GM12878 (cell line): ENCODE measurements at regions not wholly inside any gene's neighbourhood (a gene's known extent, or its start where the extent isn't known, plus 50 kb on each side); places are given as distances from the start of the nearest gene placed in this dataset.

Experiments used
- ATAC-seq: fragments of 200-7000 bp; cut with Tn5 transposase; 3 replicates; pipeline ENCODE4 v1.9.1; 2020; ENCODE audit warnings: mild to moderate bottlenecking, moderate library complexity
- BruUV-seq: library from RNA; stranded (reverse); fragments of 400-500 nt; replicated peaks from 2 replicates; lab custom pipeline; 2021; lab: Mats Ljungman, UMichigan
- CTCF ChIA-PET: fragments of 300-600 bp; sonication (Branson Sonifier 250); formaldehyde crosslinking; extraction: SDS; loops from one replicate; lab custom pipeline; 2021; ENCODE audit warnings: inconsistent platforms; lab: Yijun Ruan, JAX
- POLR2A ChIA-PET: fragments of 350-600 bp; formaldehyde crosslinking; extraction: SDS; loops from one replicate; lab custom pipeline; 2021; ENCODE audit warnings: inconsistent platforms; lab: Charles Lee
- RAD21 ChIA-PET: fragments of 300-600 bp; sonication (Branson Sonifier 250); formaldehyde crosslinking; loops from one replicate; lab custom pipeline; 2023; ENCODE audit warnings: antibody characterized with exemption; ENCODE audit not compliant: unreplicated experiment; lab: Charles Lee
- SMC1A ChIA-PET: fragments of 300-600 bp; sonication (Branson Sonifier 250); formaldehyde crosslinking; loops from one replicate; lab custom pipeline; 2023; ENCODE audit not compliant: unreplicated experiment, uncharacterized antibody; lab: Charles Lee
- DNase-seq: peaks from one replicate; pipeline ENCODE4 v3.0.0-alpha.2; 2011; ENCODE audit warnings: low read depth, low spot score
- FAIRE-seq: peaks from 3 replicates; lab custom pipeline; 2011; peaks lifted over from hg19 to GRCh38; lab: Jason Lieb, UNC
- H2AFZ ChIP-seq: 2 replicates; pipeline ENCODE4 v1.6.0; 2011; ENCODE audit warnings: low read depth, low read length, control low read depth; ENCODE audit not compliant: control insufficient read depth
- H3K27ac ChIP-seq: 2 replicates; pipeline ENCODE4 v1.5.1; 2011; ENCODE audit warnings: control low read depth; ENCODE audit not compliant: control insufficient read depth, insufficient read depth
- H3K27me3 ChIP-seq, 2 experiments: replicated peaks in 1 of 2; 2 replicates each; pipeline versions ENCODE4 v1.6.0 to v1.6.1; 2011; ENCODE audit warnings: low read length in 1 of 2; ENCODE audit not compliant: control insufficient read depth in 2 of 2, insufficient read depth in 2 of 2
- H3K36me3 ChIP-seq, 2 experiments: 2 replicates each; pipeline ENCODE4 v1.5.1; 2011; ENCODE audit warnings: low read length in 1 of 2; ENCODE audit not compliant: control insufficient read depth in 2 of 2, insufficient read depth in 2 of 2
- H3K4me1 ChIP-seq: 2 replicates; pipeline ENCODE4 v1.6.1; 2011; ENCODE audit warnings: mild to moderate bottlenecking, low read length, moderate library complexity, mixed read lengths; ENCODE audit not compliant: control insufficient read depth, insufficient read depth
- H3K4me2 ChIP-seq: 2 replicates; pipeline ENCODE4 v1.6.0; 2011; ENCODE audit warnings: control low read depth; ENCODE audit not compliant: control insufficient read depth, insufficient read depth
- H3K4me3 ChIP-seq: fragments of 200-600 bp; sonication (generic); 2 replicates; pipeline ENCODE4 v1.5.1; 2016
- H3K79me2 ChIP-seq: 2 replicates; pipeline ENCODE4 v1.6.0; 2011; ENCODE audit warnings: low read length; ENCODE audit not compliant: control insufficient read depth, insufficient read depth
- H3K9ac ChIP-seq: 2 replicates; pipeline ENCODE4 v1.8.0; 2011; ENCODE audit warnings: low read length, control low read depth, mixed read lengths; ENCODE audit not compliant: control insufficient read depth, insufficient read depth
- H3K9me3 ChIP-seq: replicated peaks from 3 replicates; pipeline ENCODE4 v1.5.1; 2011; ENCODE audit warnings: mild to moderate bottlenecking, low read length; ENCODE audit not compliant: control insufficient read depth, insufficient read depth
- H4K20me1 ChIP-seq: 2 replicates; pipeline ENCODE4 v1.6.0; 2011; ENCODE audit not compliant: control insufficient read depth, insufficient read depth
- BCL3 ChIP-seq: IDR thresholded peaks from 2 replicates; pipeline ENCODE4 v1.6.1; 2011; ENCODE audit warnings: borderline replicate concordance, low read depth, mild to moderate bottlenecking, moderate library complexity, low read length; ENCODE audit not compliant: insufficient read depth, poor library complexity, severe bottlenecking
- CBX5 ChIP-seq: sonication (generic); IDR thresholded peaks from 2 replicates; pipeline ENCODE4 v1.6.1; 2016; ENCODE audit warnings: low read depth, moderate library complexity, mild to moderate bottlenecking, inconsistent platforms
- IRF3 ChIP-seq: fragments of 450-650 bp; IDR thresholded peaks from 2 replicates; pipeline ENCODE4 v1.6.1; 2014; ENCODE audit warnings: mild to moderate bottlenecking
- JUNB ChIP-seq: IDR thresholded peaks from 2 replicates; pipeline ENCODE4 v1.6.1; 2016; ENCODE audit warnings: antibody characterized with exemption, mild to moderate bottlenecking
- NFIC ChIP-seq: IDR thresholded peaks from 2 replicates; pipeline ENCODE4 v1.6.1; 2012; ENCODE audit warnings: low read depth, mild to moderate bottlenecking, inconsistent platforms, low read length, moderate library complexity
- PAX5 ChIP-seq: IDR thresholded peaks from 2 replicates; pipeline ENCODE4 v1.6.1; 2011; ENCODE audit warnings: low read depth, low read length, borderline replicate concordance
- POLR2A ChIP-seq: IDR thresholded peaks from 2 replicates; pipeline ENCODE4 v1.6.1; 2011; ENCODE audit warnings: low read depth, mild to moderate bottlenecking, low read length
- SMAD5 ChIP-seq: IDR thresholded peaks from 2 replicates; pipeline ENCODE4 v1.6.1; 2016; ENCODE audit warnings: antibody characterized with exemption, low read depth
- SPI1 ChIP-seq: IDR thresholded peaks from 2 replicates; pipeline ENCODE4 v1.6.1; 2011; ENCODE audit warnings: low read depth, mild to moderate bottlenecking, low read length, moderate library complexity, borderline replicate concordance; ENCODE audit not compliant: insufficient read depth
- SRF ChIP-seq, 2 experiments: IDR thresholded peaks; 2 replicates each; pipeline ENCODE4 v1.6.1; 2011; ENCODE audit warnings: low read depth in 2 of 2, low read length in 2 of 2, mild to moderate bottlenecking in 1 of 2, moderate library complexity in 1 of 2
- SUPT20H ChIP-seq: IDR thresholded peaks from 2 replicates; pipeline ENCODE4 v1.6.1; 2011; ENCODE audit warnings: low read depth, mild to moderate bottlenecking, low read length, moderate library complexity, borderline replicate concordance; ENCODE audit not compliant: control insufficient read depth
- SUZ12 ChIP-seq: fragments of 200-600 bp; sonication (generic); IDR thresholded peaks from one replicate; pipeline ENCODE4 v1.6.1; 2018; ENCODE audit warnings: antibody characterized with exemption, mild to moderate bottlenecking; ENCODE audit not compliant: unreplicated experiment
- WGBS: methylation state at CpG from one replicate; pipeline ENCODE4 v1.1.6; 2016; ENCODE audit warnings: low lambda C conversion rate; ENCODE audit not compliant: insufficient replicate concordance, insufficient coverage; ENCODE audit errors: missing lambda C conversion rate; 5-methylcytosine and 5-hydroxymethylcytosine counted together
- in situ Hi-C: fragments of 300-500 bp; cut with MboI; formaldehyde crosslinking; loops from 9 replicates; pipeline ENCODE4 v1.14.3; 2018; ENCODE audit warnings: mixed read lengths
- intact Hi-C: fragments of 100-400 bp; cut with micrococcal nuclease; formaldehyde crosslinking; loops from one replicate; pipeline ENCODE4 v1.14.2; 2022; ENCODE audit not compliant: unreplicated experiment
- TF ChIP-seq, protein P1 (sequence below), 3 experiments: IDR thresholded peaks in 2 of 3; conservative IDR thresholded peaks in 1 of 3; 2 replicates each; pipeline ENCODE4 v1.5.1; 2011; ENCODE audit warnings: low read depth in 3 of 3, low read length in 3 of 3, mild to moderate bottlenecking in 3 of 3, control low read depth in 2 of 3, moderate library complexity in 2 of 3, inconsistent platforms in 1 of 3, mixed read lengths in 1 of 3; ENCODE audit not compliant: control insufficient read depth in 2 of 3, insufficient read depth in 1 of 3; ENCODE audit errors: extremely low read depth in 1 of 3

DNA sequence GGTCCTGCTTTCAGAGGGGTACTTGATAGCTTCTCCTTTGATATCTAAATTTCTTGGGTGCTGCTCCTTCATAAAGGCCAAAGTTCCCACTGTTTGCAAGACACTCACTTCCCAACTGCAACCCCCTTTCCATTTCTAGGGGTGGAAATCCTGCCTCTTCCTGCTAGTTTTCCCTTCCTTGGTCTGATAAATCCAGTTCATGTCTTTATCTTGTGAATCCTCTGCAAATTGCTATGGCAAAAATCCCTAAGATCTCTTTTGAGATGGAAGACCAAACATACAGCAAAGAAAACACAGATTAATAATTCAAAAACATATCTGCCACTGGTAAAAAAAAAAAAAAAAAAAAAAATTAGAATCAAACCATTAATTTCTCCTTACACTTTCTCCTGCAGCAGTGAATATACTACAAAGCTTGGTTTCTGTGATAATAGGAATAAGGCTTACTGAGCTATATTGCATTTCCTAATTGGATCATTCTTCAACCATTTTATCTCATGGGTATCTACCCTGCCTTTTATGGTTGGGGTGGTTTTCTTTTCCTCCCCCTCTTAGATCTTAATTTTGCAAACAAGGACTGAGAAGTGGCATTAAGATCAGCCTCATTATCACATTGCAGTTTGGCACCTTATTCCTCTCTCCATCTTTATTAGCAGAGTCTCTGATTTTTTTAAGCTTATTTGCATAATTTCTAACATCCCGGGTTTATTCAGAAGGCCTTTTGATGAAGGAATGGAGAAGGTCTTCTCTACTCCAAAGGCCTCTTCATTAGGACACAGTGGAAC is 439.1 kb downstream of the XYLT1 start (continued):
- TF ChIP-seq IRF3: no peak
- no peak for TF ChIP-seq BCL3
- TF ChIP-seq, protein P1, sequence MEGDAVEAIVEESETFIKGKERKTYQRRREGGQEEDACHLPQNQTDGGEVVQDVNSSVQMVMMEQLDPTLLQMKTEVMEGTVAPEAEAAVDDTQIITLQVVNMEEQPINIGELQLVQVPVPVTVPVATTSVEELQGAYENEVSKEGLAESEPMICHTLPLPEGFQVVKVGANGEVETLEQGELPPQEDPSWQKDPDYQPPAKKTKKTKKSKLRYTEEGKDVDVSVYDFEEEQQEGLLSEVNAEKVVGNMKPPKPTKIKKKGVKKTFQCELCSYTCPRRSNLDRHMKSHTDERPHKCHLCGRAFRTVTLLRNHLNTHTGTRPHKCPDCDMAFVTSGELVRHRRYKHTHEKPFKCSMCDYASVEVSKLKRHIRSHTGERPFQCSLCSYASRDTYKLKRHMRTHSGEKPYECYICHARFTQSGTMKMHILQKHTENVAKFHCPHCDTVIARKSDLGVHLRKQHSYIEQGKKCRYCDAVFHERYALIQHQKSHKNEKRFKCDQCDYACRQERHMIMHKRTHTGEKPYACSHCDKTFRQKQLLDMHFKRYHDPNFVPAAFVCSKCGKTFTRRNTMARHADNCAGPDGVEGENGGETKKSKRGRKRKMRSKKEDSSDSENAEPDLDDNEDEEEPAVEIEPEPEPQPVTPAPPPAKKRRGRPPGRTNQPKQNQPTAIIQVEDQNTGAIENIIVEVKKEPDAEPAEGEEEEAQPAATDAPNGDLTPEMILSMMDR (IDR thresholded peaks at IDR 0.05 in 2 of 3, conservative IDR thresholded peaks at IDR 0.05 in 1 of 3; ENCODE audit: control insufficient read depth in 2 of 3, extremely low read depth in 1 of 3, insufficient read depth in 1 of 3, low read depth in 3 of 3, low read length in 3 of 3): no peak

- Histone ChIP-seq H3K4me2 (no peak overlapping the region), H3K27me3 (no peaks in the 10 kb centered on the region), H3K36me3 (no peaks in the 10 kb centered on the region), H3K4me3 (no peak overlapping the region), H2AFZ (no peak overlapping the region), H3K79me2 (no peaks in the 10 kb centered on the region; the same call in 1 of the 2 replicates), H3K9me3 (peaks cover 10% of the 10 kb centered on the region), H3K4me1 (peaks cover 11% of the 10 kb centered on the region), H3K27ac (no peak overlapping the region), H3K9ac (no peak overlapping the region), H4K20me1 (no peaks in the 10 kb centered on the region)
- 74% methylated on average over 6 of the region's 6 CpGs for WGBS
- intact Hi-C loops: no loop called here
- BruUV-seq: no TSS peak
- ATAC-seq (no peak), DNase-seq (no peak), FAIRE-seq (no peak)
- RAD21 ChIA-PET: interaction anchor here (0.6 to 6.6 kb wide), 2 partner anchors 11 to 37 kb away, joined by 4 to 101 read pairs; no protein-coding TSS in a partner anchor
- SMC1A ChIA-PET: interaction anchor here (1.2 to 10.5 kb wide), 4 partner anchors 26 to 102 kb away, joined by 3 to 179 read pairs (median 6); no protein-coding TSS in a partner anchor
- in situ Hi-C loops: no loop called here
- POLR2A ChIA-PET: no interaction called here
- CTCF ChIA-PET: interaction anchor here (1.1 to 1.6 kb wide), 2 partner anchors 20 kb away, joined by 3 read pairs; no protein-coding TSS in a partner anchor
- TF ChIP-seq SPI1 (no peak), SMAD5 (no peak), CBX5 (no peak), SUZ12 (no peak), SUPT20H (no peak), PAX5 (no peak), SRF (IDR thresholded peaks at IDR 0.05; ENCODE audit: low read depth in 2 of 2, low read length in 2 of 2) (no peak), NFIC (no peak), POLR2A (no peak), JUNB (no peak)
Observed at GRCh38 chr16:17032332-17032731, 438.4 kb downstream of the XYLT1 start.
